Lung (tissue), 11 donors: ENCODE measurements at regions not wholly inside any gene's neighbourhood (a gene's known extent, or its start where the extent isn't known, plus 50 kb on each side); places are given as distances from the start of the nearest gene placed in this dataset.

ENCODE experiments used
- ATAC-seq: fragments of 200-7000 bp; cut with Tn5 transposase; one replicate; pipeline ENCODE4 v1.9.1; 2020; ENCODE audit warnings: moderate number of reproducible peaks; ENCODE audit not compliant: insufficient read depth, low FRiP score
- DNase-seq, 3 donors: peaks; one replicate each; pipeline ENCODE4 v3.0.0-alpha.2; 2013 to 2017
- H3K27ac ChIP-seq, 2 donors: one replicate each; pipeline ENCODE4 v1.5.1; 2013; ENCODE audit warnings: mild to moderate bottlenecking in 2 of 2, moderate library complexity in 2 of 2, control low read depth in 1 of 2, inconsistent platforms in 1 of 2, low read depth in 1 of 2, low read length in 1 of 2
- H3K27me3 ChIP-seq, 3 donors: one replicate each; pipeline ENCODE4 v1.5.1; 2013; ENCODE audit warnings: low read length in 2 of 3; ENCODE audit not compliant: control insufficient read depth in 3 of 3, insufficient read depth in 3 of 3
- H3K36me3 ChIP-seq, 4 donors: one replicate each; pipeline ENCODE4 v1.5.1; 2013; ENCODE audit warnings: low read length in 4 of 4, mild to moderate bottlenecking in 1 of 4, moderate library complexity in 1 of 4; ENCODE audit not compliant: control insufficient read depth in 4 of 4, insufficient read depth in 4 of 4
- H3K4me1 ChIP-seq, 5 donors: one replicate each; pipeline ENCODE4 v1.5.1; 2013; ENCODE audit warnings: low read length in 5 of 5, mild to moderate bottlenecking in 2 of 5, moderate library complexity in 1 of 5; ENCODE audit not compliant: control insufficient read depth in 5 of 5, insufficient read depth in 5 of 5
- H3K4me3 ChIP-seq: one replicate; pipeline ENCODE4 v1.5.1; 2013; ENCODE audit warnings: mild to moderate bottlenecking, control low read depth, moderate library complexity
- H3K9ac ChIP-seq, 2 donors: one replicate each; pipeline ENCODE4 v1.5.1; 2013; ENCODE audit warnings: low read length in 2 of 2, control low read depth in 1 of 2; ENCODE audit not compliant: insufficient read depth in 1 of 2
- H3K9me3 ChIP-seq, 4 donors: one replicate each; pipeline ENCODE4 v1.5.1; 2013; ENCODE audit warnings: low read length in 3 of 4, mild to moderate bottlenecking in 1 of 4, moderate library complexity in 1 of 4; ENCODE audit not compliant: control insufficient read depth in 4 of 4, insufficient read depth in 3 of 4
- CTCF ChIP-seq: IDR thresholded peaks from 2 replicates; pipeline ENCODE4 v1.5.1; 2012; ENCODE audit warnings: mild to moderate bottlenecking; ENCODE audit errors: control extremely low read depth, extremely low read depth
- WGBS, 2 donors: extraction: QIAGEN DNeasy Blood & Tissue Kit; methylation state at CpG; one replicate each; pipeline ENCODE4 v1.1.7; 2013; 5-methylcytosine and 5-hydroxymethylcytosine counted together
- donor health status: control.
- donor health status: control.
- donor health status: Bipolar disorder and iron deficiency.
- donor health status: healthy.
- donor health status: DM: yes; HTN: yes; CAD: no.

DNA sequence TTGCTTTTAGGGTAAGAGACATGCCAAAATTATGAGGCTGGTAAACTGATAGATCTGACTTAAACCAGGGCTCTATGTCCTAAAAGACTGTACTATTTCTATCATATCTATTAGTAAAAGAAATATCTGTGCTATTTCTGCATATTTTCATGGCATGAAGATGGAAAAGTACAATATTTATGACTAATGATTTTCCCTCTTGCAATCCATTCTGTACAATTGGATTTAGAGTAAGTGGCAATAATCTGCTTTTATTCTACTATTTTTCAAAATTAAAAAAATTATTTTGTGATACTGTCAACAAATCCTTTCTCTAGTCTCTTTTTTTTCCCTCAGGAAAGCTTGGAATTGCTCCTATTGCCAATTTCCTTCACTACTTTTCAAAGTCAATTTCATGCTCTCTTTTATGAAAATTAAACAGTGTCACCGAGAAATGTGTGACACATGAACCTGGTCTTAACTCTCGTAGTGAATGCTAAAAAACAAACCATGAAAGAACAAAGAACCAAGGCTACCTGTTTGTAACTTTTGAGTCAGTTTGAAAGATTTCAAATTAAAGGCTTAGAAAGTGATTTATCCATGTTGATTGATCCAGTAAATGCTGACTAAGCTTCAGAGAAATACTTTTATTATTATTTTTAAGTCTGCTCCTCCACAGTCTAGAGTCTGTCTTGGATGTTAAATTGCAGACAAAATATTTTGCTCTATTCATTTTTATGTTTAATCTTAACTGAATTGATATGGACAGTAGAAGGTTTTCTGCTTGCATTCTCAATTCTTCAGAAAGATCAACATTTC, 262.7 kb upstream of the CHRM2 start:
- WGBS, 2 donors = 63 to 70% methylated on average over 2 of the region's 2 CpGs
- Histone ChIP-seq H3K27ac (no peak overlapping the region), H3K4me1 (no peaks in the 10 kb centered on the region)

DNA sequence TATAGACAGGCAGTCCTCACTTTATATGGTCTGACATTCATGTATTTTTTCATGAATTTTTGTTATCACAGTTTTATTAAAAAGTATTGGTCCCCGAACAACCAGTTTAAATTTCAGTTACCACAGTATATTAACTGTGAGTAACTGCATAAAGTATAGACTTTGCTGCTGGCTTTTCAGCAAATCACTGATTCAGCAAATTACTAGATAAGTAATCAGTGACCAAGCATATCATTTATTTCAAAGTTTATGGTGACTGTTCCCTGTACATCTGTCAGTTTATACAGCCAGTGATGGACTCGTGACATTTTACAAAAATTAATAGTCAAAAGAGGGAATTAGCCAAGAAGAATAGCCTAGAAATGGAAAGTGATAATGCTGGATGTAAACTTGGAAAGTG, 266.7 kb upstream of the CHRM2 start:
- no peaks in the 10 kb centered on the region for H3K36me3 ChIP-seq
- no peak overlapping the region for H3K9ac ChIP-seq
- no peak for ATAC-seq
- no peak overlapping the region for H3K4me3 ChIP-seq
- WGBS, 2 donors = 63 to 80% methylated on average over 2 of the region's 2 CpGs
- no peak for DNase-seq
- H3K27ac ChIP-seq = no peak overlapping the region
- no peaks in the 10 kb centered on the region for H3K27me3 ChIP-seq
- no peak for TF ChIP-seq CTCF
- H3K4me1 ChIP-seq = no peaks in the 10 kb centered on the region
- H3K9me3 ChIP-seq = no peaks in the 10 kb centered on the region

More for the DNA sequence above, 262.7 kb upstream of the CHRM2 start:
- DNase-seq (no peak), ATAC-seq (no peak)
- peaks cover 0 to 6% (median 0%) of the 10 kb centered on the region in 4 donors for H3K9me3 ChIP-seq
- no peaks in the 10 kb centered on the region for H3K36me3 ChIP-seq
- no peak overlapping the region for H3K9ac ChIP-seq
- no peak for TF ChIP-seq CTCF
- H3K27me3 ChIP-seq = no peaks in the 10 kb centered on the region
- no peak overlapping the region for H3K4me3 ChIP-seq

DNA sequence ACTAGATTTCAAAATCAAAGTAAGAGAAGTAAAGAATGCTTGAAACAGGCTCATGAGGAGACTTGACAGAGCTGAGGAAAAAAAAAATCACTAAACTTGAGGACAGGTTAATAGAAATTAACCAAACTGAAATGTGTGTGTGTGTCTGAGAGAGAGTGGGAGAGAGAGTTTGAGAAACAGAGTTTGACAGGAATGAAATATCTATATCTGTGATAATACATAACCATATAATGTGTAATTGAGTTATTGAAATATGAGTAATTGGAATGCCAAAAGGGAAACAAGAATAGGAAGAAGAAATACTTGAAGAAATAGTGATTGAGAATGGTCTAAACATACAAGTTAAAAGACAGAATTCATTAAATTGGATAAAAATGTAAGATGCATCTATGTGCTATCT, 268.0 kb upstream of the CHRM2 start:
- ATAC-seq (no peak), DNase-seq (no peak)
- Histone ChIP-seq H3K4me1 (no peaks in the 10 kb centered on the region), H3K27ac (no peak overlapping the region), H3K36me3 (no peaks in the 10 kb centered on the region), H3K4me3 (no peak overlapping the region), H3K27me3 (no peaks in the 10 kb centered on the region), H3K9ac (no peak overlapping the region), H3K9me3 (no peaks in the 10 kb centered on the region)
- TF ChIP-seq CTCF = no peak

DNA sequence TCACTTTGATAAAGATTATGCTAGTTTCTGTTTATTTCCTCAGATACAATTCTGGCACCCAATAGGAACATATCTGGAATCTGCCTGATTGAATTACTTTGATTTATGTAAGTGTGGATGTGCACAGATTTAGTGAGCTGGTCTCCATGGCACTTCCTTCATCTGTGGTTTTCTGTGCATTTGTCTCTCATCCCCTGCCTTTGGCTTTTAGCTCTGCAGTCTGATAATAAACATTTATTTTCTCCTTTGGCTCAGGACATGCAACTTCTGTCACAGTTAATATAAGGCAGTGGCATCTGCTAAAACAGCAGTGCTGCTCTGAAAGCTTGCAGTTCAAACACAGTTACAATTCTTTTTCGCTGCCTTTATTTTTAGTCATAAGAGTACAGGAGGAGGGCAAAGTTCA, 273.7 kb upstream of the CHRM2 start:
- WGBS, 2 donors = 47 to 60% methylated on average over 1 of the region's 1 CpG

More for the DNA sequence above, 273.7 kb upstream of the CHRM2 start:
- Histone ChIP-seq H3K4me3 (no peak overlapping the region), H3K36me3 (no peaks in the 10 kb centered on the region), H3K4me1 (peaks cover 0 to 3% (median 0%) of the 10 kb centered on the region in 5 donors), H3K9ac (no peak overlapping the region), H3K27me3 (no peaks in the 10 kb centered on the region), H3K27ac (no peak overlapping the region), H3K9me3 (no peaks in the 10 kb centered on the region)
- ATAC-seq = no peak
- TF ChIP-seq CTCF = no peak
- peak in 2 of 3 donors; percentile 50 to 51 for DNase-seq
